WTC11 (cell line): ENCODE measurements at regions not wholly inside any gene's neighbourhood (a gene's known extent, or its start where the extent isn't known, plus 50 kb on each side); places are given as distances from the start of the nearest gene placed in this dataset.

Experiments
- CBFB ChIP-seq: sonication (generic); formaldehyde crosslinking; IDR thresholded peaks from 2 replicates; pipeline ENCODE4 v1.8.1; 2022; ENCODE audit warnings: mild to moderate bottlenecking, low read depth, missing genetic modification reagents
- CTCF ChIP-seq: fragments of 200-600 bp; IDR thresholded peaks from 2 replicates; pipeline ENCODE4 v1.8.0; 2022; ENCODE audit warnings: antibody characterized with exemption
- E2F5 ChIP-seq: sonication (generic); formaldehyde crosslinking; IDR thresholded peaks from 2 replicates; pipeline ENCODE4 v1.8.1; 2022; ENCODE audit warnings: mild to moderate bottlenecking, moderate library complexity, missing genetic modification reagents
- RELA ChIP-seq: sonication (generic); formaldehyde crosslinking; IDR thresholded peaks from 2 replicates; pipeline ENCODE4 v1.8.1; 2022; ENCODE audit warnings: missing genetic modification reagents, mild to moderate bottlenecking, borderline replicate concordance
- ZNF263 ChIP-seq: sonication (generic); formaldehyde crosslinking; IDR thresholded peaks from 2 replicates; pipeline ENCODE4 v1.8.1; 2022; ENCODE audit warnings: low read depth, mild to moderate bottlenecking, moderate library complexity, missing genetic modification reagents
- TF ChIP-seq, protein P1 (sequence below): sonication (generic); formaldehyde crosslinking; IDR thresholded peaks from 2 replicates; pipeline ENCODE4 v1.8.0; 2022; ENCODE audit warnings: mild to moderate bottlenecking, missing genetic modification reagents
- TF ChIP-seq, protein P2 (sequence below): sonication (generic); formaldehyde crosslinking; IDR thresholded peaks from 2 replicates; pipeline ENCODE4 v1.8.1; 2023; ENCODE audit warnings: mild to moderate bottlenecking, missing genetic modification reagents
- TF ChIP-seq, protein P3 (sequence below): sonication (generic); formaldehyde crosslinking; IDR thresholded peaks from 2 replicates; pipeline ENCODE4 v1.8.1; 2022; ENCODE audit warnings: mild to moderate bottlenecking, missing genetic modification reagents, moderate library complexity, borderline replicate concordance
- TF ChIP-seq, protein P4 (sequence below): sonication (generic); formaldehyde crosslinking; IDR thresholded peaks from 2 replicates; pipeline ENCODE4 v1.8.1; 2022; ENCODE audit warnings: low read depth, mild to moderate bottlenecking, moderate library complexity, missing genetic modification reagents, borderline replicate concordance

- TF ChIP-seq CTCF (no peak), ZNF263 (CRISPR knock-in tag) (no peak), RELA (CRISPR knock-in tag) (no peak), CBFB (no peak), E2F5 (CRISPR knock-in tag) (no peak)
- TF ChIP-seq, protein P1, sequence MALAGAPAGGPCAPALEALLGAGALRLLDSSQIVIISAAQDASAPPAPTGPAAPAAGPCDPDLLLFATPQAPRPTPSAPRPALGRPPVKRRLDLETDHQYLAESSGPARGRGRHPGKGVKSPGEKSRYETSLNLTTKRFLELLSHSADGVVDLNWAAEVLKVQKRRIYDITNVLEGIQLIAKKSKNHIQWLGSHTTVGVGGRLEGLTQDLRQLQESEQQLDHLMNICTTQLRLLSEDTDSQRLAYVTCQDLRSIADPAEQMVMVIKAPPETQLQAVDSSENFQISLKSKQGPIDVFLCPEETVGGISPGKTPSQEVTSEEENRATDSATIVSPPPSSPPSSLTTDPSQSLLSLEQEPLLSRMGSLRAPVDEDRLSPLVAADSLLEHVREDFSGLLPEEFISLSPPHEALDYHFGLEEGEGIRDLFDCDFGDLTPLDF (CRISPR knock-in tag) = no peak
- TF ChIP-seq, protein P2, sequence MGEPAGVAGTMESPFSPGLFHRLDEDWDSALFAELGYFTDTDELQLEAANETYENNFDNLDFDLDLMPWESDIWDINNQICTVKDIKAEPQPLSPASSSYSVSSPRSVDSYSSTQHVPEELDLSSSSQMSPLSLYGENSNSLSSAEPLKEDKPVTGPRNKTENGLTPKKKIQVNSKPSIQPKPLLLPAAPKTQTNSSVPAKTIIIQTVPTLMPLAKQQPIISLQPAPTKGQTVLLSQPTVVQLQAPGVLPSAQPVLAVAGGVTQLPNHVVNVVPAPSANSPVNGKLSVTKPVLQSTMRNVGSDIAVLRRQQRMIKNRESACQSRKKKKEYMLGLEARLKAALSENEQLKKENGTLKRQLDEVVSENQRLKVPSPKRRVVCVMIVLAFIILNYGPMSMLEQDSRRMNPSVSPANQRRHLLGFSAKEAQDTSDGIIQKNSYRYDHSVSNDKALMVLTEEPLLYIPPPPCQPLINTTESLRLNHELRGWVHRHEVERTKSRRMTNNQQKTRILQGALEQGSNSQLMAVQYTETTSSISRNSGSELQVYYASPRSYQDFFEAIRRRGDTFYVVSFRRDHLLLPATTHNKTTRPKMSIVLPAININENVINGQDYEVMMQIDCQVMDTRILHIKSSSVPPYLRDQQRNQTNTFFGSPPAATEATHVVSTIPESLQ (CRISPR knock-in tag) = no peak
- TF ChIP-seq, protein P3, sequence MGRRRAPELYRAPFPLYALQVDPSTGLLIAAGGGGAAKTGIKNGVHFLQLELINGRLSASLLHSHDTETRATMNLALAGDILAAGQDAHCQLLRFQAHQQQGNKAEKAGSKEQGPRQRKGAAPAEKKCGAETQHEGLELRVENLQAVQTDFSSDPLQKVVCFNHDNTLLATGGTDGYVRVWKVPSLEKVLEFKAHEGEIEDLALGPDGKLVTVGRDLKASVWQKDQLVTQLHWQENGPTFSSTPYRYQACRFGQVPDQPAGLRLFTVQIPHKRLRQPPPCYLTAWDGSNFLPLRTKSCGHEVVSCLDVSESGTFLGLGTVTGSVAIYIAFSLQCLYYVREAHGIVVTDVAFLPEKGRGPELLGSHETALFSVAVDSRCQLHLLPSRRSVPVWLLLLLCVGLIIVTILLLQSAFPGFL (CRISPR knock-in tag) = no peak
- TF ChIP-seq, protein P4, sequence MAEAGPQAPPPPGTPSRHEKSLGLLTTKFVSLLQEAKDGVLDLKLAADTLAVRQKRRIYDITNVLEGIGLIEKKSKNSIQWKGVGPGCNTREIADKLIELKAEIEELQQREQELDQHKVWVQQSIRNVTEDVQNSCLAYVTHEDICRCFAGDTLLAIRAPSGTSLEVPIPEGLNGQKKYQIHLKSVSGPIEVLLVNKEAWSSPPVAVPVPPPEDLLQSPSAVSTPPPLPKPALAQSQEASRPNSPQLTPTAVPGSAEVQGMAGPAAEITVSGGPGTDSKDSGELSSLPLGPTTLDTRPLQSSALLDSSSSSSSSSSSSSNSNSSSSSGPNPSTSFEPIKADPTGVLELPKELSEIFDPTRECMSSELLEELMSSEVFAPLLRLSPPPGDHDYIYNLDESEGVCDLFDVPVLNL = no peak
Observed at GRCh38 chr4:138341739-138342415, 99.7 kb upstream of the SLC7A11 start.
